Neural crest cell (in vitro differentiated cells): ENCODE measurements at regions not wholly inside any gene's neighbourhood (a gene's known extent, or its start where the extent isn't known, plus 50 kb on each side); places are given as distances from the start of the nearest gene placed in this dataset.

Experiments
- DNase-seq: peaks from one replicate; pipeline ENCODE4 v3.0.0; 2021; ENCODE audit warnings: low read depth, mixed read lengths, low spot score
- H3K27ac Mint-ChIP-seq: one replicate; pipeline ENCODE4 v1.8.0; 2021; ENCODE audit warnings: mild to moderate bottlenecking, mixed read lengths; ENCODE audit not compliant: unreplicated experiment
- H3K27me3 Mint-ChIP-seq: 2 replicates; pipeline ENCODE4 v1.8.0; 2021; ENCODE audit warnings: low read depth, mild to moderate bottlenecking, mixed read lengths
- H3K36me3 Mint-ChIP-seq: 2 replicates; pipeline ENCODE4 v1.8.0; 2021; ENCODE audit warnings: low read depth, mild to moderate bottlenecking, mixed read lengths
- H3K4me1 Mint-ChIP-seq: 2 replicates; pipeline ENCODE4 v1.8.0; 2021; ENCODE audit warnings: mixed read lengths
- H3K4me3 Mint-ChIP-seq: one replicate; pipeline ENCODE4 v1.8.0; 2021; ENCODE audit warnings: mild to moderate bottlenecking, mixed read lengths
- H3K9me3 Mint-ChIP-seq: 2 replicates; pipeline ENCODE4 v1.8.0; 2021; ENCODE audit warnings: mixed read lengths
- TF ChIP-seq, protein P1 (sequence below): fragments of 200-600 bp; sonication (generic); conservative IDR thresholded peaks from 2 replicates; pipeline ENCODE4 v1.5.0; 2021; ENCODE audit warnings: antibody characterized with exemption, mild to moderate bottlenecking

DNA sequence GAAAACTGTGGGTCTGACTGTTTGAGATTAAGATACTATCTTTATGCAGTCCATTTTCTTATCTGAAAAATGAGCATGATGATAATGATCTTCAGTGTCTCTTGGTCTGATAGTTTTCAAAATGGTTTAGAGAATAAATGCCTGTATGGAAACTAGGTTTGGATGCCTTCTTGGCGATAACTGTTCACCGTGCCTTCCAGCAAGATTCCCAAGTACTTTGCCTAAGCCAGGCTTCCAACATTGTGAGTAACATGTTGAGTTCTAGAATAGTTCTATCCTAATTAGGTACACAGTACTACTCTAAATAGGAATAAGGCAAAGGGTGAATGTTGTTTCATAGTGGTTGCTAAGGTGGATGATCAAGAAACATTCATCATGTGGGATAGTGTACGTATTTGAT is 940.2 kb downstream of the MCTP2 start:
- Mint-ChIP-seq H3K27ac (no peak overlapping the region), H3K4me3 (no peak overlapping the region), H3K4me1 (peaks cover 35% of the 10 kb centered on the region), H3K9me3 (peaks cover 6% of the 10 kb centered on the region), H3K27me3 (no peaks in the 10 kb centered on the region), H3K36me3 (no peaks in the 10 kb centered on the region)
- TF ChIP-seq, protein P1, sequence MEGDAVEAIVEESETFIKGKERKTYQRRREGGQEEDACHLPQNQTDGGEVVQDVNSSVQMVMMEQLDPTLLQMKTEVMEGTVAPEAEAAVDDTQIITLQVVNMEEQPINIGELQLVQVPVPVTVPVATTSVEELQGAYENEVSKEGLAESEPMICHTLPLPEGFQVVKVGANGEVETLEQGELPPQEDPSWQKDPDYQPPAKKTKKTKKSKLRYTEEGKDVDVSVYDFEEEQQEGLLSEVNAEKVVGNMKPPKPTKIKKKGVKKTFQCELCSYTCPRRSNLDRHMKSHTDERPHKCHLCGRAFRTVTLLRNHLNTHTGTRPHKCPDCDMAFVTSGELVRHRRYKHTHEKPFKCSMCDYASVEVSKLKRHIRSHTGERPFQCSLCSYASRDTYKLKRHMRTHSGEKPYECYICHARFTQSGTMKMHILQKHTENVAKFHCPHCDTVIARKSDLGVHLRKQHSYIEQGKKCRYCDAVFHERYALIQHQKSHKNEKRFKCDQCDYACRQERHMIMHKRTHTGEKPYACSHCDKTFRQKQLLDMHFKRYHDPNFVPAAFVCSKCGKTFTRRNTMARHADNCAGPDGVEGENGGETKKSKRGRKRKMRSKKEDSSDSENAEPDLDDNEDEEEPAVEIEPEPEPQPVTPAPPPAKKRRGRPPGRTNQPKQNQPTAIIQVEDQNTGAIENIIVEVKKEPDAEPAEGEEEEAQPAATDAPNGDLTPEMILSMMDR, result no peak
- DNase-seq, result no peak

DNA sequence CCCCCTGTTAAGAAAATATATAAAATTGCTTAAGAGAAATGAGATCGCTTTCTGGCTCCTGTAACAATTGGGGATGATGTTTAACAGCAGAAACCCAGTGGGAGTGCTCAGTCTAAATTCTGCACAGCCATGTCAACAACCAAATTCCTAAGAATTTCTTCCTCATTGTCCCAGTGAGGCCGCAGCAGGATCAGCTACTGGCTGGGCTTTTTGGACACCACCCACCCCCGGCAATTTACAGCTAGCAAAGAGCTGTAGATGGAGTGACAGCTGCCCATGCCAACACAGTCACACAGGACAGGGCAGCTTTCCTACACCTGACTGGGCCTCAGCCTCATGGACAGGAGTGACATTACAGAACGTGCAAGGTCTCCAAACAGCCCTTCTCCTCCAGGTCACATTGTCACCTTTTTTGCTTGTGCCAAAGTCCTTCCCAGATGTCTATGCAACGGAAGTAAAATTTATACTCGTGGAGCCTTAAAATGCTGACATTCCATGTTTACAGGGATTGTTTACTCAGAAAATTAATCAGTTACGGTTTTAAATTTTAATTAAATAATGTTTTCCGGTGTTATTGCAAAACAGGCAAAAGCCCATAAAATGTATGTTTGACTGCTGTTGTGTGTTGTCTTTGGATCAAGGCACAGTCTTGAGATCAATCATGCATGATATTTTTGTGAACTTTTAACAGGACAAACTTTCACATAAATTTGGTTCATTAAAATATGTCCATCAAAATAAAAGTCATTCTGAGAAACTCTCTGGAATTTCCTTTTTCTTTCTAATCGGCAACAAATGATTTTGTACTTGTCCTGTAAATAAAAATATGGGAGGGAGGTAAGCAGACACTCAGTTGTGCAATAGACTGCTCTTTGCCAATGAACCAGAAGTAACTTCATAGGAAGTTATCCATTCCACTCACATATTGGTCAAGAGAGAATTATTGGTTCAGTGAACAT is 943.2 kb downstream of the MCTP2 start:
- Mint-ChIP-seq H3K9me3 (peaks cover 2% of the 10 kb centered on the region), H3K27me3 (no peaks in the 10 kb centered on the region), H3K4me1 (peaks cover 22% of the 10 kb centered on the region), H3K36me3 (no peaks in the 10 kb centered on the region), H3K27ac (no peak overlapping the region), H3K4me3 (no peak overlapping the region)
- no peak for DNase-seq
- TF ChIP-seq, protein P1, result no peak

DNA sequence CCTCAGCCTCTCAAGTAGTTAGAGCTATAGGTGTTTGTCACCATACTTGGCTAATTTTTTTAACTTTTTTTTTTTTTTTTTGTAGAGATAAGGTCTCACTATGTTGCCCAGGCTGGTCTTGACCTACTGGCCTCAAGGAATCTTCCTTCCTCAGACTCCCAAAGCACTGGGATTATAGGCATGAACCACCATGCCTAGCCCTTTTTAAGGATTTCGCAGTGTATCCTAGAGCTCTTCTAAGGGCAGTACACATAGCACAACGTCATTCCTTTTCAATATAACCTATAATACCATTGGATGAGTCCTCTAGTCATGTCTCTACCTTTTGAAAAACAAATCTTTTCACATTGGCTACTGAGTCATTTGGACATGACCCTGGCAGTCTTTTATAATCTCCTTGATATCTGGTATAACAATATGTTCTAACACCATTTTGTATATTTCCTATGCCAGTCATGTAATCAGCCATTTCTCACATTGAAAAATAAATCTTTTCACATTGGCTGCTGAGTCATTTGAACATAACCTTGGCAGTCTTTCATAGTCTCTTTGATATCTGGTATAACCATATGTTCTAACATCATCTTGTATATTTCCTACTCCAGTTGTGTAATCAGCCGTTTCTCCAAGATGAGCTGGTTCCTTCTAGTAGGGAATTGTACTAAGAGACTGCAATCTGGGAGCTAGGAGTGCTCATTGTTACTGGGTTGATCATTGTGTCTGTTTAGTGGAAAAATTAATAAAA is 944.7 kb downstream of the MCTP2 start:
- no peak for DNase-seq
- Mint-ChIP-seq H3K27ac (no peak overlapping the region), H3K9me3 (peaks cover 8% of the 10 kb centered on the region), H3K27me3 (no peaks in the 10 kb centered on the region), H3K4me1 (peaks cover 7% of the 10 kb centered on the region), H3K4me3 (no peak overlapping the region), H3K36me3 (peaks cover 10% of the 10 kb centered on the region)
- TF ChIP-seq, protein P1, result no peak

GRCh38 chr15:95176794-95177577 is 945.6 kb downstream of the MCTP2 start:
- no peak for DNase-seq
- Mint-ChIP-seq H3K27me3 (no peaks in the 10 kb centered on the region), H3K9me3 (peaks cover 7% of the 10 kb centered on the region), H3K36me3 (peaks cover 12% of the 10 kb centered on the region), H3K4me1 (peaks cover 5% of the 10 kb centered on the region), H3K4me3 (no peak overlapping the region), H3K27ac (no peak overlapping the region)
- TF ChIP-seq, protein P1, result no peak

DNA sequence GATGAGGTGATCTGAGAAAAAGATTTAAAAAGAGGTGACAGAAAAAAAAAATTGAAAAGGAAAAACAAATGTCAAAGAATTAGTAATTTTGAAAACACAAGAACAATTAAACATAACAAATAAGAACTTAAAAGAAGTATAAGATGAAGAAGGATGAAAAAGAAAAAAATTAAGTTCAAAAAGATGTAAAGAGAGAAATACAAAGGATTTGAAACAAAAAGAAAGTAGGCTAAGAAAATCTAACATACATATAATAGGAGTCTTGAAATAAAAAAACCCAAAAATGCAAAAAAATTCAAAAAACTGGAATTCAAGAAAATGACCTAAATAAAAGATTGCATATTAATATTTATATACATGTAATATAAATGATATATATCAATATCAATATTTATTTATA is 949.2 kb downstream of the MCTP2 start:
- Mint-ChIP-seq H3K4me3 (no peak overlapping the region), H3K27me3 (no peaks in the 10 kb centered on the region), H3K27ac (no peak overlapping the region), H3K4me1 (no peaks in the 10 kb centered on the region), H3K9me3 (peaks cover 10% of the 10 kb centered on the region), H3K36me3 (peaks cover 17% of the 10 kb centered on the region)
- DNase-seq, result no peak
- TF ChIP-seq, protein P1, result no peak
